Activated CD8-positive, alpha-beta memory T cell treated with anti-CD3 and anti-CD28 coated beads for 48 hours (primary cell): ENCODE measurements at regions not wholly inside any gene's neighbourhood (a gene's known extent, or its start where the extent isn't known, plus 50 kb on each side); places are given as distances from the start of the nearest gene placed in this dataset.
"Not testable (repeated sequence)": the region's sequence is repeated elsewhere in the genome, so short reads cannot be mapped to it uniquely, and the experiment has no call there.

Experiments
- DNase-seq, 3 experiments: peaks; one replicate each; pipeline ENCODE4 v3.0.0-alpha.2; 2020; ENCODE audit warnings: low read depth in 2 of 3, low spot score in 2 of 3

DNA sequence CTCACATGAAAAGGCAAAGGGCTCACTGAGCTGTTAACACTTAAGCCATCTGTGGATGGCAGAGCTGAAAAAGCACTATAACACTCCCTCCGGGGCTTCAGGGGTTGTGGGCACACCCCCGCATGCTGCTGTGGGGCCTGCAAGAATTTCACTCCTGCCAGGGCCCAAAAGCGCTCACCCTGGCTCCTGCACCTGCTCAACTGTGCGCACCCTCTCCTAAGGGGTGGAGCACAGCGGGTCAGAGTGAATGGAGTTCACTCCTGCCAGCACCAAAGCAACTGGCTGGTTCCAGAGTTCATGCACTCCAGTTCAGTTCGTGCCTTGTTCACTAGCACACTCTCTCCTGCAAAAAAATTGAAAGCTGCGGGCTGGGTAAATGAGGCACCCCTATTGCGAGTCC is 814.2 kb upstream of the SLC39A10 start:
- DNase-seq: no peak

DNA sequence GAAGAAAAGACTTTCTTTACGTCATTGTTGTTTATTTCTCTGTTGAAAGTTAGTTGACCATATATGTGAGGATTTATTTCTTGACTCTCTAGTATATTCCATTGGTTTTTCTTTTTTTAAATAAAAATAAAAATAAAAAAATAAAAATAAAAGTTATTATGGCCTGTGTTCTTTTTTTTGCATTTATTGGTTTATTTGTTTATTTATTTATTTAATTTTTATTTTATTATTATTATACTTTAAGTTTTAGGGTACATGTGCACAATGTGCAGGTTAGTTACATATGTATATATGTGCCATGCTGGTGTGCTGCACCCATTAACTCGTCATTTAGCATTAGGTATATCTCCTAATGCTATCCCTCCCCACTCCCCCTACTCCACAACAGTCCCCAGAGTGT is 822.7 kb upstream of the SLC39A10 start:
- DNase-seq: not testable (repeated sequence)

DNA sequence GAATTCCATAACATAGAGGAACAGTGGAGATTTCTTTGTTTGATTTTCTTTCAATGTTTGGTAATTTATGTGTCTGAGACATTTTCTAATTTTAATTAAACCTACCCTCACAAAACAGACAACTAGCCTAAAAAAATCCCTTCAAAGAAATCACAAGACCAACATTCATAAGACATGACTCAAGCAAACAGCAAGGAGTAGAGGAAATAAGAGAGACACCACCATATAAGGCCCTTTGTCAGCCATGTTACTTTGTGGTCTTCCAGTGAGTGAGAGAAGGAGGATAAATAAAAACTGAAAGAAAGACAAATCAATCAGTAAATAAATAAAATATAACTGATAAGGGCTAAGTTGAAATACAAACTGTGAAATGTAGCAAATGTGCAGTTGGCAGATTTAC is 830.8 kb upstream of the SLC39A10 start:
- no peak for DNase-seq

DNA sequence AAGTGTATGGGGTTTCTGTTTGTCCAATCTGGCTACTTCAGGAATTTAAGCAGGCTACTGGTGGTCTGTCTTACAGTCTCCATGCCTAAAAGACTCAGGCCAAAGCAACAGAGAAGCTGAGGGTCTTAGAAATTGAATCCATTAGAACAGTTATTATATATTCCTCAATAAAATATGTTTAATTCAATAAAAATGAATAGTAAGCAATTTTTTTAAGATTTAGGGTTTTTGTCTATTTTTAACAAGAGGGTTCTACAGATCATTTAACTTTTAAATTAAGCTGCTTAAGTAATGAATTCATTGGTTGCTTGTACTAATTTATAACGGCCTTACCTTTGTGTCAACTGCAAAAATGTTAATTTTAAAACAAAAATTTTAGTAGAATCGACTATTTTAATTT is 832.6 kb upstream of the SLC39A10 start:
- DNase-seq: no peak

DNA sequence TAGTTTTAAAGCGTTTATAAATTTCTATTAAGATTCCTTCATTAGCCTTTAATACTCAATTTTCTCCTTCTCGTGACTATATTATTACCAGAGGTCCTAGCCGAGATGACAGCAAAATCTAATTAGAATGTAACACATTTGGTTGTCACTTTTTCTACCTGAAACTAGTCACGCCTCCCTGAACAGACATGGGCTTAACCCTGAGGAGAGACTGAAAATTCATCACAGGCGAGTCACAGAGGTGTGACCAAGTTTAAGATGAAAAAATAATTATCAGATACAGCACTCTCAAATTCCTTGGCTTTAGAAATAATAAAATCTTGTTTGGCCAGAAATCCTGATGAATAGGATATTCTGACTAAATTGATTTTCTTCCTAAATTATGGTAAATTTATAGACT is 834.4 kb upstream of the SLC39A10 start:
- DNase-seq: no peak

DNA sequence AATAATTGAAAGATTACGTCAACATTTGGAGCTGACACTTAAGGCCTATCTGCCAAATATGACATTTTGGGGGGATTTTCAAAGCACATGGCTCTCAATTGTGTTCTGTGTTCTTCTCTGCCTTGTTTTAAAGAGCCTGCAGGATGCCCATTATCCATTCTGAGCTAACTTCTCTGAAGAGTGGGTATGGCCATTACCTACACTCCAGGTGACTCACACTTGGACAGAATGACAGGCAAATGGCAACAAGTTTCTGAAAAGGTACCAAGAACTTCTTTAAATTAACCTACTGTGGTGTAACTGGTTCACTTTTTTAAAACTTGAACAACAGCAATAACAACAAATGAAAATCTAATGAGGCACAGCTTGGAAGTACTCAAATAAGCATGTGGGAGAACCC is 834.9 kb upstream of the SLC39A10 start:
- DNase-seq: no peak

DNA sequence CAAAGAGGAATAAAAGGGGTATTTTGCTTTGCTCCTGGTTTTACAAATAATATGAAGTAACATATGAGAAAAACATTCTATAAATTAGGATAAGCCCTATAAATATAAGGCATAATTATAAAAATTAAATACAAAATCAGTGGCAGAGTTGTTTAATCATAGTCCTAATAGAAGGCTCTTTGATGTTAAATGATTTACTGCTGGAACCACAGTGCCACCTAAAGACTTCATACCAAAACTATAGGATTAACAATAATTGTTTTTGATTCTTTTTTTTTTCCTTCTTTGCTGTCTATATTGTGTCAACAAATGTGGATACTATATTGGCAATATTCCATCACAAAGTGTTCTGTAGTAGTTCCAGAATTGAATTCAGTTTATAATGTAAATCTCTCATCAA is 837.7 kb upstream of the SLC39A10 start:
- no peak for DNase-seq

DNA sequence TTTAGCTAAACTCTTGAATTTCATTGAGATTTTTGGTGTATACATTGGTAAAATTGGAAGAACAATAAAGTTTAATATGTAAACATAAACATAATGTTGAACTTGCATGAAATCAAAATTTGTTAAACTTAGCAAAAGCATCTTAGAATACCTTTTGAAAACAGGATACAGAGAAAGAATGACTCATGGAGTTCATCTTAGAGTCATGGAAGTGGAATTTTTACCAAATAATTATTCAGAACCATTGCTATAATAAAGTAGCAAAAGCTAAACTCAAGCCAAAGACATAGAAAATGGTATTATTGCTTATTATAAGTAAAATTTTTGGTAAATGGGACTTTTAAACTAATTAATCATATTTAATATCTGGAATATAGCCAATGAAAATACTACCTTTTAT is 841.6 kb upstream of the SLC39A10 start:
- no peak for DNase-seq

DNA sequence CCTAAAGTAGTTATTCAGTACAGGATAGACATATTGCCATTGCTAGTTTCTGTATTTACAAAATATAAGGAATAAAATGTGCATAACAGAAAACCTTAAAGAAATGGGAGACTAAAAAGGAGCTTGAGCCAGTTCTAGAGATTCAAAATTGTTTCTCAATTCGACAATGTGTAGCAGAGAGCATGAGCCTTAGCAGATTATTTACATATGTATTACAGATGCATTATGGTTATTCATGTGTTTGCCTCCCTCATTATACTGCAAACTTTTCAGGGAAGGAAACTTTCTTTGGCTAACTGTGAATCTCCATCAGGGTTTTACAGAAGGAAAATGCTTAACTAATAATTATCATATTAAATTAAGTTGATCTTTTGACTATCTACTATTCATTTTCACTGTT is 854.4 kb upstream of the SLC39A10 start:
- no peak for DNase-seq

DNA sequence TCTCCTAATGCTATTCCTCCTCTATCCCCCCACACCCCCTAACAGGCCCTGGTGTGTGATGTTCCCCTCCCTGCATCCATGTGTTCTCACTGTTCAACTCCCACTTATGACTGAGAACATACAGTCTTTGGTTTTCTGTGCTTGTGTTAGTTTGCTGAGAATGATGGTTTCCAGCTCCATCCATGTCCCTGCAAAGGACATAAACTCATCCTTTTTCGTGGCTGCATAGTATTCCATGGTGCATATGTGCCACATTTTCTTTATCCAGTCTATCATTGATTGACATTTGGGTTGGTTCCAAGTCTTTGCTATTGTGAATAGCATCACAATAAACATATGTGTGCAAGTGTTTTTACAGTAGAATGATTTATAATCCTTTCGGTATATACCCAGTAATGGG is 870.0 kb upstream of the SLC39A10 start:
- DNase-seq: not testable (repeated sequence)

DNA sequence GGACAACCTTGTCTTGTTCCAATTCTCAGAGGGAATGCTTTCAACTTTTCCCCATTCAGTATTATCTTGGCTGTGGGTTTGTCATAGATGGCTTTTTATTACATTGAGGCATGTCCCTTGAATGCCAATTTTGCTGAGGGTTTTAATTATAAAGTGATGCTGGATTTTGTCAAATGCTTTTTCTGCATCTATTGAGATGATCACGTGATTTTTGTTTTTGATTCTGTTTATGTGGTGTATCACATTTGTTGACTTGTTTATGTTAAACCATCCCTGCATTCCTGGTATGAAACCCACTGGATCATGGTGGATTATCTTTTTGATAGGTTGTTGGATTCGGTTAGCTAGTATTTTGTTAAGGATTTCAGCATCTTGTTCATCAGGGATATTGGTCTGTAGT is 885.6 kb upstream of the SLC39A10 start:
- not testable (repeated sequence) for DNase-seq

DNA sequence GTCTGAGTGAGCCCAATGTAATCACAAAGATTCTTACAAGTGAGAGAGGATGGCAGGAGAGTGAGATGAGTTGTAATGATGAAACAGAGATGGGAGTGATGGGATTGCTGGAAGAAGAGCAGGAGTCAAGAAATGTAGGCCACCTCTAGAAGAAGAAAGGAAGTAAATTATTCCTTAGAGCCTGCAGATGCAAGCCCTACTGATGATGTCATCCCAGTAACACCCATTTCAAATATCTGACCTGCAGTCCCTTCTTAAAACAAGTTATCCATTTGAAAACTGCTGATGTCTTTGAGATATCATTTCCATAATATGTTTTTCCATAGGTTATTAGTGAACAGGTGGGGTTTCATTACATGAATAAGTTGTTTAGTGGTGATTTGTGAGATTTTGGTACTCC is 888.0 kb upstream of the SLC39A10 start:
- DNase-seq: no peak

DNA sequence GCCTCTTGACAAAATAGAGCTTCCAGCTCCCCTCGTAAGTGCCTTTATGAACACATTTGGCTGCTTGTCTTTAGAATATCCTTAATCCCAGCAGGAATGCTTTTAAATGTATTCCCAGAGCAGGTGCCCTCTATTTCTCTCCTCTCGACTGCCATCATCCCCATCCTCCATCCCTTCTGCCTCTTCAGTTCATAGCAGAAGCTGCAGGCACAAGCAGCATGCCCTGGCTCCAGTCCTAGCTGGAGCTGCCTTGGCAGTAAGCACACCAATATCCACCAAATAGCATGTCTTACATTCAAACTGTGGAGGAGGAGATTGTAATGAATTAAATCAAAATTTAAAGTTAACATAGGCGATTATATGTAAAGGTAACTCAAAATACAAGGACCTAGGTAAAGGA is 891.3 kb upstream of the SLC39A10 start:
- DNase-seq: no peak

DNA sequence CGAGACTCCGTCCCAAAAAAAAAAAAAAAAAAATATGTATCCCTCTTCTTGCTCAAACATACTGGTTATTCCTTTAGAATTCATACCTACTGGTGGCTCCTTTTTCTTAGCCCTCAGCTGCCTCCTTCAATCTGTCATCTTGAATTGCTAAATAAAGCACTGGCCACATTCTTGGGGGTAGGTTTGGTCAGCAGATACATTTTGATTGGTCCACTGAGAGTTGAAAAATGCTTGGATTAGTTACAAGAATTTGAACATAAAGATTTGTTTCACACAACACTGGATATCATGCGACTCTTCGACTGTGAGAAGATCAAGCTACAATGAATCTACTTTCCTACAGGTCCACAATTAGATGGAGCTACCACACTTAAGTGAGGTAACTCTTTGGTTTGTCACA is 906.1 kb upstream of the SLC39A10 start:
- no peak for DNase-seq

DNA sequence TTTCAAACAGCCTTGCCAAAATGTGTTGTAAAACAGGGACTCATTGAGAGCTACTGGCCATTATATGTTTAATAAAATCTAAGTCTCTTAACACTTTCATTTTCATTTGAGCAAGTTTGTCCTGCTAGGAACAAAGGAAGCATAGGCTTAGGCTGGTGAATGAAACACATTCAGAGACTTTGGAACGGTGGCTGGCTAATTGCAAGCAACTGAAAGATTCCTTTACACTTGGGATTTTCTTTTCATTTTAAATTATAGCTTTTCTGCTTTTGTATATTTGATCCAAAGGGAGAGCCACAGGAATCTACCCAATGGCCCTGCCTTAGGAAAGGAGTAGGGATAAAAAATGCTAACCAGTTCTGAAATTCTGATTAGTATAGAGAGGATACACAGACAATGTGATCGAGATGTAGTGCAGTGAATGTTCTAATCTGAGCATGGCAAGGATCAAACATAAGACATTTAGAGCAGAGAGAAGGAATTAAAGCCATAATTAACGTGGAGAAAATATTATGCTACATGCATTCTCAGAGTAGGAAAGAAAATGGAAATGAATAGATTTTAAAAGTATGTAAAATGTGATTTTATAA is 911.4 kb upstream of the SLC39A10 start:
- no peak for DNase-seq

DNA sequence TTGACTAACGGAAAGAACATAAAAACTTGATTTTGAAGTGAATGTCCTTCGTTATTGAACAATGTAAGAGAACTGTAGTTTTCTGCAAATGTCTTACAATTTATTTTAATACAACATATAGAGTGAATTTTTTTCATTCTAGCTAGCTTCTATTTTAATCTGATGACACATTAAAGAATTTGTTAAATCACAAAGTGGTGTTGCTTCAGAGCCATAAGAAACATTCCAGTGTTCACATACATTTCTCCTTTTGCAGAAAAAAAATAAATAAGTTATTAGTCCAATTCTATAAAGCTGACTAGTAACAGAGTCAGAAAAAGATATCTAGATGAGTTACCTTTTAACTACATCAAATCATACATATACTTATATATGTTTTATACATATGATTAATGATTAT is 914.3 kb upstream of the SLC39A10 start:
- no peak for DNase-seq

DNA sequence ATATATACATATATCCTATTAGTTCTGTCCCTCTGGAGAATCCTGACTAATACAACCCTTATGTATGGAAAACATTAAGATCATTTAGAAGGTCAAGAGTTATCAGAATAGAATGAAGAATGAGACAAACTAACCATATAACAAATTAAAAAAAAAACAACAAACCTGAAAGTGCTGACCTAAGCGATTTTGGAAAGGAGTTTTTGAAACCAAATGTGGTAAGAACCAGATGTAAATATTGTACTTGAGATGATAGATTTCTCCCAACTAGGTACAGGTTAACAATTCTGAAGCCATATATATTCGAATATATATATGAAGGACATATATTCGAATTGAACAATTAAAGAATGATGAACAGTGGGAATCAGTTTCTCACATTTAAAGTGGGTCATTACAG is 917.8 kb upstream of the SLC39A10 start:
- DNase-seq: no peak

DNA sequence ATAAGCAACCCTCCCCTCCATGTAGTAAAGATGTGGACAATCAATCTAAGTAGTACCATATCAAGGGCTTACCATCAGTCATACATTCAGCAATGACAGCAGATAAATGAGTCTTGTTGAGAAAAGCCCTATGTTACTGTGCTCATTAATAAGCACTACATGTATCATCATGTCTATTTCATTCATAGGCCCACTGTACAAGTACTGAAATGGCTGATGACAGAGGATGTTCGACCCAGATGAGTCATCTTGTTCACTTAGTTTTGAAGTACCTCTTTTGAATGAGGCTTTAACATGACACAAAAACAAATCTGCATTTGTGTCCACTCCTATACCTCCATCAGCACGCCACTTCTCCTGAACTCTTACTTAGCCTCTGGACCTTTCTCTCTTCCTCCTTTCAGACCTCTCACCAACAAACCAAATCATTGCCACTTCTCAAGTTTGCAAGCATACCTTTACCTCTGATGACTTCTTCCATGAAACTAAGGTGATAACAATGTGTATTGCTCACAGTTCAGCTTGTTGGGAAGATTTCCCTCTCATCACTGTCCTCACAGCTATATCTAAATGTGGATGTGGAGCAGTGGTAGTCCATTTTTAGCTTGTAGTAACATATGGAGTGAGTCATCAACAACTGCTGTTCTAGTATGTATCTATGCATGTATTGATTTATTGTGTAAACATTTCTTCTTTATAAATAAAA is 921.0 kb upstream of the SLC39A10 start:
- DNase-seq: no peak

DNA sequence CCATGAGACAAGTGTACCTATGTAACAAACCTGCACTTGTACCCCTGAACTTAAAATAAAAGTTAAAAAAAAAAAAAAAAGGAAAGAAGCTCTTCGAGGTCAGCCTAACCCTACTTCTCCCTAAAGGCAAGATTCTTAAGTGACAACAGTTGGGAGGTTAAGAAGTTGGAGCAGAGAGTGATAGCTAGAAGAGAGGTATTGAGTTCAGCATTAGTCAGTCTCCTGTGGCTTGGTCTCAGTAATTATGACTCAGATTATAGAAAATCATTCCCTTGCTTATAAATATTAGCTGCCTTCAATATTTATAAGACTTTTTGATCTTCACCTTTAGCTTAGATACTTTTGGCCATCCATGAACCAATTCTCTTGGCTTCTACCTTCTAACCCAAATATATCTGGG is 926.8 kb upstream of the SLC39A10 start:
- DNase-seq: no peak

DNA sequence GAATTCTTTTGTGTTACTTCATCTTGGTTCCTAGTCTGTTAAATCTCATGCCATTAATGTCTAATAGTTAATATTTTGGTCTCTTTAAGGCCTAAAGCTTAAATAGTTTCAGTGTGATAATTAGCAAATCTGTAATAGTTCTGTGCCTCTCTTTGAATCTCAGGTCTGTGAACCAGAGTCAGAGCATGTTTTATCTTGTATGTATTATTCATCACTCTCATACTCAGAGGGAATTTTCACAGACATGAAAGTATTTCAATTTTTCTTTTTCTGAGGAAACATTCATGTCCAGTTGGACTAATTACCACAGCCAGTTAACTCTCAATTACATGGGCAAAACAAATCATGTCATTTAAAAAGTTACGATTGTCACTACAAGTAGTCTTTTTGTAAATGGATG is 931.9 kb upstream of the SLC39A10 start:
- no peak for DNase-seq

DNA sequence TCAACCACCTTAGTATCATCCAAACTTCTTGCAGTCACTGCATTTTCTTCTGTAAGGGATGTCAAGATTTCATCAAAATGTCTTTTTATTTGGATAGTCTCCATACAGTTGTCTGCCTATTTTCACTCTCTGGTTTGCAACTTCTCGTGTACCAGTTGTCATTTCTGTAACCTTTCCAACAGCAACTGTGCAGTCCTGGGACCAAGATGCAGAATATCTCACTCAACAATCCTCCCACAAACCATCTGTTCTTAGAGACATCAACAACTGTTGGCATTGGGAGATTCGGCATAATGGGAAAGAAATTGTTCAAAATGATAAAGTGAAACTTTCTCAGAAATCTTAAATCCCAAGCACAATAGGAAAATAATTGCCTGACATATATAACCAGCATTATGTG is 933.6 kb upstream of the SLC39A10 start:
- no peak for DNase-seq

DNA sequence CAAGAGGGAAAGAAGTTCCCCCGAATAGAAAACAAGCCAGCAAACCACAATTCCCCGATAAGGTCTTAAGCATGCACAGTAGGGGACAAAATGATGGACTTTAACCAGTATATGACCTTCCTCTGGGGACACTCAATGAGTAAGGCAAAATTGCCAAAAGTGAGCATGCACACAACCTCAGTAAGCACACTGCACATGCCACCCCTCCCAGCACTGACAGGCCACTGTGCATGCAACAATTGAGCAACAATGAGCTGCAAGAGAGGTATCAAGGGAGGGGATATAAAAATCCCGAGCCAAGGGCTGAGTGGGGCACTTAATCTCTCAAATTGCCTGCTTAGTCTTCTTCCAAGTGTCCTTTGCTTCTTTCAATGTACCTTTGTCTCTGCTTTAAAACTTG is 935.8 kb upstream of the SLC39A10 start:
- DNase-seq: no peak

DNA sequence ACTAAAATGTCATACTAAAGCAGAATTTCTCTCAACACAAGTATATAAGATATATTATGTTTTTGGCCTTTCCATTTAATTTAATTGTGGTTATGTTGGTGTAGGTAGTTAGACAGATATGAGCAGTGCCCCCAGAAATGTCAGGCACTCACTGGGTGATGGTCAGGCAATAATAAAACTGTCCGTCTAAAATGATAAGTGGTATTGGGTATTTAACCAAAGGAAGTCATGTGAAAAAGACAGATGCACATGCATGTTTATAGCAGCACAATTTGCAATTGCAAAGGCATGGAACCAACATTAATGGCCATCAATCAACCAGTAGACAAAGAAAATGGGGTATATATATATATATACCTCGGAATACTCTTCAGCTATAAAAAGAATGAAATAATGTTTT is 936.6 kb upstream of the SLC39A10 start:
- DNase-seq: no peak
